CD14-positive monocyte (primary cell): ENCODE measurements at regions not wholly inside any gene's neighbourhood (a gene's known extent, or its start where the extent isn't known, plus 50 kb on each side); places are given as distances from the start of the nearest gene placed in this dataset.

Source experiments
- DNase-seq, 3 donors: peaks; one replicate each; pipeline ENCODE4 v3.0.0-alpha.2; 2011 to 2022
- H2AFZ ChIP-seq: 2 replicates; pipeline ENCODE4 v1.6.0; 2012; ENCODE audit warnings: mild to moderate bottlenecking, low read depth, low read length, inconsistent platforms; ENCODE audit not compliant: insufficient read depth, poor library complexity, severe bottlenecking
- H3K27ac ChIP-seq, 2 donors: 1 replicate in 1 of 2; 2 replicates in 1 of 2; pipeline ENCODE4 v1.5.1; 2012 to 2013; ENCODE audit warnings: low read length in 2 of 2, control low read depth in 1 of 2, inconsistent platforms in 1 of 2, low read depth in 1 of 2, mild to moderate bottlenecking in 1 of 2
- H3K27me3 ChIP-seq, 2 donors: one replicate each; pipeline versions ENCODE4 v1.6.0 to v1.6.1; 2011 to 2013; ENCODE audit warnings: low read length in 2 of 2; ENCODE audit not compliant: control insufficient read depth in 2 of 2, insufficient read depth in 2 of 2
- H3K36me3 ChIP-seq, 2 donors: replicated peaks in 1 of 2; 1 replicate in 1 of 2; 2 replicates in 1 of 2; pipeline versions ENCODE4 v1.5.1 to v1.6.1; 2012 to 2013; ENCODE audit warnings: low read length in 2 of 2, control low read depth in 1 of 2, inconsistent platforms in 1 of 2, mild to moderate bottlenecking in 1 of 2; ENCODE audit not compliant: insufficient read depth in 2 of 2, control insufficient read depth in 1 of 2
- H3K4me1 ChIP-seq, 2 donors: 1 replicate in 1 of 2; 2 replicates in 1 of 2; pipeline versions ENCODE4 v1.5.1 to v1.6.1; 2012 to 2013; ENCODE audit warnings: low read length in 2 of 2, control low read depth in 1 of 2, inconsistent platforms in 1 of 2, mild to moderate bottlenecking in 1 of 2, moderate library complexity in 1 of 2; ENCODE audit not compliant: insufficient read depth in 2 of 2, control insufficient read depth in 1 of 2
- H3K4me2 ChIP-seq: replicated peaks from 2 replicates; pipeline ENCODE3; 2012; ENCODE audit warnings: low read length, moderate library complexity, mild to moderate bottlenecking; ENCODE audit not compliant: poor library complexity, severe bottlenecking; ENCODE audit errors: extremely low read depth
- H3K4me3 ChIP-seq, 3 experiments: fragments of 200-600 bp in 1 of 3; sonication (generic) in 1 of 3; replicated peaks in 1 of 3; 1 replicate in 2 of 3; 2 replicates in 1 of 3; pipeline ENCODE4 v1.5.1; 2011 to 2013; ENCODE audit warnings: low read length in 3 of 3, mild to moderate bottlenecking in 3 of 3, control low read depth in 2 of 3, low read depth in 2 of 3, inconsistent platforms in 1 of 3, moderate library complexity in 1 of 3
- H3K79me2 ChIP-seq: 2 replicates; pipeline ENCODE4 v1.6.0; 2012; ENCODE audit warnings: mild to moderate bottlenecking, control low read depth, inconsistent platforms, low read length, moderate library complexity; ENCODE audit not compliant: insufficient read depth
- H3K9ac ChIP-seq: 2 replicates; pipeline ENCODE4 v1.6.0; 2017; ENCODE audit warnings: low read length, mild to moderate bottlenecking; ENCODE audit not compliant: insufficient read depth, poor library complexity, severe bottlenecking
- H3K9me3 ChIP-seq, 2 donors: replicated peaks in 1 of 2; 1 replicate in 1 of 2; 2 replicates in 1 of 2; pipeline versions ENCODE4 v1.5.1 to v1.6.1; 2012 to 2013; ENCODE audit warnings: low read length in 2 of 2, control low read depth in 1 of 2; ENCODE audit not compliant: control insufficient read depth in 1 of 2, insufficient read depth in 1 of 2
- H4K20me1 ChIP-seq: 2 replicates; pipeline ENCODE4 v1.6.0; 2012; ENCODE audit warnings: mild to moderate bottlenecking, low read length, control low read depth, moderate library complexity; ENCODE audit not compliant: insufficient read depth
- H3K27ac Mint-ChIP-seq, 7 donors: one replicate each; pipeline ENCODE4 v1.8.0; 2020; ENCODE audit warnings: mild to moderate bottlenecking in 7 of 7, mixed read lengths in 7 of 7, moderate library complexity in 6 of 7, inconsistent platforms in 2 of 7
- H3K27me3 Mint-ChIP-seq, 3 donors: one replicate each; pipeline ENCODE4 v1.8.0; 2021 to 2022; ENCODE audit warnings: low read depth in 3 of 3, mild to moderate bottlenecking in 3 of 3, mixed read lengths in 3 of 3, moderate library complexity in 3 of 3, inconsistent platforms in 1 of 3
- H3K36me3 Mint-ChIP-seq, 2 donors: one replicate each; pipeline ENCODE4 v1.8.0; 2020; ENCODE audit warnings: mixed read lengths in 2 of 2, inconsistent platforms in 1 of 2, mild to moderate bottlenecking in 1 of 2
- H3K4me1 Mint-ChIP-seq: one replicate; pipeline ENCODE4 v1.8.0; 2020; ENCODE audit warnings: mild to moderate bottlenecking, mixed read lengths
- H3K4me3 Mint-ChIP-seq, 2 donors: one replicate each; pipeline ENCODE4 v1.8.0; 2020; ENCODE audit warnings: mild to moderate bottlenecking in 2 of 2, mixed read lengths in 2 of 2, moderate library complexity in 1 of 2
- H3K9me3 Mint-ChIP-seq, 7 donors: one replicate each; pipeline ENCODE4 v1.8.0; 2020 to 2022; ENCODE audit warnings: mixed read lengths in 7 of 7, mild to moderate bottlenecking in 6 of 7, moderate library complexity in 6 of 7, inconsistent platforms in 2 of 7
- CTCF ChIP-seq: fragments of 200-600 bp; IDR thresholded peaks from one replicate; pipeline ENCODE4 v1.8.0; 2022; ENCODE audit warnings: antibody characterized with exemption, mild to moderate bottlenecking
- WGBS: methylation state at CpG from one replicate; pipeline ENCODE4 v1.1.5; 2013; ENCODE audit warnings: missing lambda C conversion rate; ENCODE audit not compliant: insufficient coverage; 5-methylcytosine and 5-hydroxymethylcytosine counted together
- intact Hi-C, 2 donors: fragments of 100-400 bp; cut with micrococcal nuclease; formaldehyde crosslinking; loops; one replicate each; pipeline versions ENCODE4 v1.15.0 to v1.15.1; 2023

- Mint-ChIP-seq H3K9me3 (peaks cover 0 to 17% (median 10%) of the 10 kb centered on the region in 7 donors), H3K4me3 (no peak overlapping the region), H3K4me1 (no peaks in the 10 kb centered on the region), H3K36me3 (no peaks in the 10 kb centered on the region), H3K27me3 (no peaks in the 10 kb centered on the region), H3K27ac (no peak overlapping the region)
- H3K4me2 ChIP-seq = no peak overlapping the region
- intact Hi-C loops = no loop called here
- no peaks in the 10 kb centered on the region for H3K4me1 ChIP-seq
- H4K20me1 ChIP-seq = no peaks in the 10 kb centered on the region
- H3K27me3 ChIP-seq = no peaks in the 10 kb centered on the region
- peaks cover 0 to 14% of the 10 kb centered on the region in 2 donors for H3K9me3 ChIP-seq
- TF ChIP-seq CTCF = no peak
- no peaks in the 10 kb centered on the region for H3K79me2 ChIP-seq
- no peak overlapping the region for H3K27ac ChIP-seq
- no peak overlapping the region for H3K4me3 ChIP-seq
- no peak for DNase-seq
- H3K36me3 ChIP-seq = no peaks in the 10 kb centered on the region
- 100% methylated on average over 4 of the region's 5 CpGs for WGBS
- H3K9ac ChIP-seq = no peak overlapping the region
- no peak overlapping the region for H2AFZ ChIP-seq
Measured at GRCh38 chr2:53260568-53260967, 507.0 kb upstream of the CHAC2 start.

- Histone ChIP-seq H3K4me1 (no peaks in the 10 kb centered on the region), H3K27ac (no peak overlapping the region), H3K79me2 (no peaks in the 10 kb centered on the region), H3K4me2 (no peak overlapping the region), H4K20me1 (no peaks in the 10 kb centered on the region), H3K4me3 (no peak overlapping the region), H3K36me3 (no peaks in the 10 kb centered on the region), H2AFZ (no peak overlapping the region), H3K9ac (no peak overlapping the region), H3K27me3 (no peaks in the 10 kb centered on the region), H3K9me3 (peaks cover 0 to 17% of the 10 kb centered on the region in 2 donors)
- TF ChIP-seq CTCF = no peak
- no peak for DNase-seq
- H3K9me3 Mint-ChIP-seq = peaks cover 0 to 17% (median 9%) of the 10 kb centered on the region in 7 donors
- 93% methylated on average over 26 of the region's 29 CpGs for WGBS
- no peaks in the 10 kb centered on the region for H3K4me1 Mint-ChIP-seq
- H3K4me3 Mint-ChIP-seq = no peak overlapping the region
- H3K27me3 Mint-ChIP-seq = no peaks in the 10 kb centered on the region
- no peaks in the 10 kb centered on the region for H3K36me3 Mint-ChIP-seq
- intact Hi-C loops = no loop called here
- H3K27ac Mint-ChIP-seq = no peak overlapping the region
Measured at GRCh38 chr2:53259395-53260009, 508.1 kb upstream of the CHAC2 start.
